GM18505 (cell line): ENCODE measurements at regions not wholly inside any gene's neighbourhood (a gene's known extent, or its start where the extent isn't known, plus 50 kb on each side); places are given as distances from the start of the nearest gene placed in this dataset.
"Not testable (repeated sequence)": the region's sequence is repeated elsewhere in the genome, so short reads cannot be mapped to it uniquely, and the experiment has no call there.

Source experiments
- ATAC-seq: cut with Tn5 transposase; IDR thresholded peaks from one replicate; pipeline ENCODE4 v1.9.1; 2021; ENCODE audit not compliant: unreplicated experiment
- POLR2A ChIP-seq: IDR thresholded peaks from 4 replicates; pipeline ENCODE4 v1.6.1; 2011; ENCODE audit warnings: borderline replicate concordance; ENCODE audit not compliant: insufficient read depth, insufficient read length; ENCODE audit errors: extremely low read depth

DNA sequence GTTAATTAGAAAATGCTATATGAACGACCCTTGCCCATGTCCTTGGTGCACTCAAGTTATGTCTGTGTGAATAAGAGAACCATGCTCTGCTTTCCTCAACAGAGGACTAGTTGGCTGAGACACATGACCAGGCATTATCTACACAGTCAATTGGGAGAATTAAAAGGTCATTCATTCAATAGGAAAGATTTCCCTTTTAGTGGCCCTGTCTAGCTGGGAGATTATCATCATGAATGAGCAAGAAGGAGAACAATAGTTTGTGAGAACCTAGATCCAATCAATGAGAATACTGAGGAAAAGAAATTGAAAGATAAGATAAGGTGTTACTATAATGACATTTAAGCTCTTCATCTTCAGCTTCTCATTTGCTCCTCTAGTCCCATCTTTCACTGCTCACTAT, 1033.4 kb upstream of the LCORL start:
- no peak for ATAC-seq
- TF ChIP-seq POLR2A, result no peak

DNA sequence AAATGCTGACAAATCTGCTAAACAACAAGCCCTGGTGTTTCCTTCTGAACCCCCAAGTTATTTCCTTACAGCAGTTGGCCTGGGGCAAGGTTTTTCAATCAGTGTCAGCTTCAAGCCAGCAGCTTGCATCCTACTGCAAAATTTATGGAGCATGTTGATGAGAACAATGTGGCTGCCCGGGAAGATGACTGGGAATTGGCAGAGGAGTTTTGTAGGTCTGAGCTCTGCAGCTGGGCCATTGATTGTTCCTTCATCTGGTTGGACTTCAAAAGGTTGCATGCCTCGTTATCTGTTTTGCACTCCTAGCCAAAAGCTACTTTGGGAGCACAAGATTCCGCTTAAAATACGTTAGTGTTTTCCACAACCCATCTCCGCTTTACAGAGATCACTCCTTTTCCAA, 1030.3 kb upstream of the LCORL start:
- ATAC-seq, result no peak
- TF ChIP-seq POLR2A, result no peak

DNA sequence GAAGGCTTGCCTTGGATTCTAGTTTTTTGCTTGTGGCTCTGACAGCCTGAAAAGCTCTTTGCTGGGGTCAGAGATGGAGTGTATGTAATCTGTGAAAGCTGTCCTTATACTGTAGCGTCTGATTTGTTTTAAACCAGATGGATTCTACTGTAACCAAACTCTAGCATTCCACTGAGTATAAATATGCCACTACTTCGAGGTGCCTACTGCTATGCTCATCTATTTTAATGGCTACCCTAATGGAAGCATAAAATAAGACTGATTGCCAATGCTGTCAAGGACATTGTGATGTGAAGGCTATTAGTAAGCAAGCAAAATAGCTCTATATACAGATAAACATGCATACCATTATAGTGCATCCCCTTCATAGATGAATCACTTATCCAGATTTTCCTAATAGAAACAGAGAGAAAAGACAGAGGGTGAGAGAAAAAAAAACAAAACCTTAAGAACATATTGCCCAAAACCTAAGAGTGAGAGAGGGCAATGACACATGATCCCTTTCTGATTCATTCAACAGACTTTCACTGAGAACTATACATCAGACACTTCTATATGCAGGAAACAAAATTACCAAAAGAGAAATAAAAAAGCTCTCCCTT, 1025.8 kb upstream of the LCORL start:
- TF ChIP-seq POLR2A, result no peak
- ATAC-seq, result no peak

DNA sequence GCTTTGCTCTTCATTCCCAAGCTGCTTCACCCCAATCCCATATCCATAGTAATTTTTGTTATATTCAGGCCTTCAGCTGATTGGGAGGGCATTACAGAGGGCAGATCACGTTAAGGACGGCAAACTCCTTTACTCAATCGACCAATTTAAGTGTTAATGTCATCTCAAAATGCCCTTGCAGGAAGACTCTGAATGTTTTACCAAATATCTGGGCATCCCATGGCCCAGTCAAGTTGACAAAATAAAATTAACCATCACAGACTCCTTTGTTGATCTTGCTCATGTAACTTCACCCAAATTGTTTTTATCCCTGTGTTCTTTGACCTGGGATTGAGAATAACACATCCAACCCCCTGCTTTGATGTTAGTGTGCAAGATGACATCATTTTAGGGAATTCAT, 1018.3 kb upstream of the LCORL start:
- ATAC-seq, result no peak
- TF ChIP-seq POLR2A, result no peak

DNA sequence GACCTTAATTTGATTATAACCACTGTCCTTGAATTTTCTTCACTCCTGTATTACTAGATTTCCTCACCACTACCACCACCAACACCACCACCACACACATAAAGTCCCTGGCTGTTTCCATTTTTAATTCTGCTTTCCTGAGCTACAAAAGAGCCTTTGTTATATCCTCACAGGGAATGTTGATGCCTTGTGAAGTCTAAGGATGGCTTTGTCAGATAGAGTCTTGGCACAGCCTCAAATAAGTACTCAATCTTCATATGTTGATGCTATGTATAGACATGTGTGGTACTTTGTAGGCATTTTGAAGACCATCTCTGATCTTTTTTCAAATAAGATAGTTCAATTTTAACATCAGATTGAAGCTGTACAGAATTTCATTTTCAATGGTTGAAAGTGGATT, 1016.7 kb upstream of the LCORL start:
- TF ChIP-seq POLR2A, result no peak

DNA sequence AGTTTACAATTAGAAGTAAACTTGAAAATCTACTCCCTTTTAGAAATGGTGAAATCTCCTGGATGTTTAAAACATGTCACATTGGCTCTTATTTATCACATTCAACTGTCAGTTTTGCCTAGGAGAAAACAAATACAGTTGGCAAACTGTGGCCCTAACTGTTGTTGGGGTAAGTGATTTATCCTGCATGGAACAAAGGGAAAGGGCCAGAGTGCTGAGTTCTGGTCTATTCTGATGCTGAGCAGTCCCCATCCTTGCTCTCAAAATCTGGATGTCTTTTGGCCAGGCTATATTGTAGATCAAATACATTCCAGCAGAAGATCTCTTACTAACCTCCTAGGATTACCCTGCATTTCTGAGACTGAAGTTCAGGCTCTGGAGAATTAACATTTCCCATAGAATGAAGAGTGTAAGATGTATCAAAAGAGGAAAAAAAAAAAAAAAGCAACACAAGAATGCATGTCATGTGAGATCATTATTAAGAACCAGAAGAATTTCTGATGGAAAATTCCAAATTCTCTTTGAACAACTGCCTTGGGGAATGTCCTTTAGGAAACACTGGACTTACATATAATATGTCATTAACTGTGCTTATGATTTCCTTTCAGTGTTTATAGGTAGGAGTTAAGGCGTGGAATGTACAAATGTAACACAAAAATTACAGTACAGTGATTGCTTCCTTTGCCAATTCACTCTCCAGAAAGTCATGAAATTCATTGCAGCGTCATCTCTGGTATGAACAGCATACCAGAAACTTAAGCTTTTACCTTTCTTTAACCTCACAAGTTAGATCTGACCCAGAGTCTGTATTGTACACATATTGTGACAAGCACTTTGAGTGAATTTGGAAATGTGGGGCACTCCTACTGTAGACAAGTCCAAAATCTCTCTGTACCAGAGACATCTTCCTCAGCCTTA, 1012.5 kb upstream of the LCORL start:
- ATAC-seq, result no peak
- TF ChIP-seq POLR2A, result no peak

More for the DNA sequence above, 1016.7 kb upstream of the LCORL start:
- no peak for ATAC-seq

DNA sequence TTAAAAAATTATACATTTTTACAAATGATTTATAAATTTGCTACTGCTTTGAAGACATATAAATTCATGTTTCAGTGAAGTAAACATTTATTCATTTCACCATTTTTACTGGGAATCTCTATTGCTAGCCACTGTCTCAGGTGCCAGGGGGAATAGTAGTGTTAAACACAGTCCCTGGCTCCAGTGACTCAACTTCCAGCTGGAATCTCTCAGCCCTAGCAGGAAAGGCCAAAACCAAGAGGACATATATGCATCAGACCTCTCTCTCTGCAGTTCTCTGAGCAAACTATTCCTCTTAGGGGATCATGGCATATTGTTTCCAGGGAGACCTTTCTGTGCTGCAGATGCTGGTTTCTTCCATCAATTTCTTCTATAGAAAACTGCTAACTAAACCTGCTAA, 1009.0 kb upstream of the LCORL start:
- no peak for TF ChIP-seq POLR2A
- ATAC-seq, result no peak

DNA sequence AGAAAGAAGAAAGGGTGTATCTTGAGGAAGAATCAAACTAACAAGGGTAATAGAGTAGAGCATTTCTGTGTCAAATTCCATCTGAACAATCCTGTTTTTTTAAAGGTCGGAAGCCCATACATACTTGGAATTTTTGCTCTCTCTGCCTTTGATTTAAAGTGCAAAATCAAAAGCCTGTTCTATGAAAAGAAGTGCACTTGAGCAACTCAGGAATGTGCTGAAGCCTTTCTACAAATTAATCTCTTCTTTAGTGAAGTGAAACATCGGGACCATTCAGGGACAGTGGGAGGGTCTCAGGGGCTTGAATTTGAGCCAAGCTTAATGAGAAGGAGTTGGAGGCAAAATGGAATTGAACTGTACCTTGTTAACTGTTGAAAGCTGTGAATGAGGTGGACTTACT, 1008.5 kb upstream of the LCORL start:
- no peak for TF ChIP-seq POLR2A

DNA sequence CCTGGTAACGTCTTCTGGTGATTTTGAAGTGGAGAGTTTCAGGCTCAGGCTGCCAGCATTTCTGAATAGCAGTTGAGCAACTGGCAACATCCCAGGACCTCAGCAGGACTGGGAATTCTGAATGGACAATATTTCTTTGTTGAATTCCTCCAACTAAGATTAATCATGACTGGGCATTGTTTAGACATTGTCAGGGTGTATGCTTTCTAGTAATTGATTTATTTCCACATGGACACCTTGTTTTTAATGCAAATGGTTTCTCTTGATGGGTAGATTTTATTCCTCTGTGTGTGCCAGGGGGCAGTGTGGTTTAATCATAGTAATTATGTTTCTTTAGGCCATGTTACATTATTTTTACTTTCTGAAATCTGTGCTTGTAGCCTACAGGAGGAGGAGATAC, 1004.7 kb upstream of the LCORL start:
- no peak for TF ChIP-seq POLR2A
- ATAC-seq, result no peak

More for the DNA sequence above, 1008.5 kb upstream of the LCORL start:
- ATAC-seq, result no peak

DNA sequence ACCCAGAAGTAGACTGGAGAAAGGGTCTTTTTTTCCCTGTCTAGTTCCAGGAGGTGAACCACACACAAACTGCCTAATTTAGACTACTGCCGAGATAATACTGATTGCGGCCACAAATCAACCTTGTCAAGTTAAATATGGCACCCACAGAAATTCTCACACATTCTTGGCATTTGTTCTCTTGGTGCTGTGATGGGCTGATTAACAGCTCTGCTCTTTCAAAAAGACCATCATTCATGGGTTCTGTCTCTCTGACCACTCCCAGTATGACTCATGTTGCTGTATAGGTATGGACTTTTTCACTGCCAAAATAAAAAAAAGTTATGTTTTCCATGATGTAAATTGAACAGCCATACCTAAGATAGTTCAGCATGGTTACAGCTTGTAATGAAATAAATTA, 1003.5 kb upstream of the LCORL start:
- no peak for ATAC-seq
- no peak for TF ChIP-seq POLR2A

DNA sequence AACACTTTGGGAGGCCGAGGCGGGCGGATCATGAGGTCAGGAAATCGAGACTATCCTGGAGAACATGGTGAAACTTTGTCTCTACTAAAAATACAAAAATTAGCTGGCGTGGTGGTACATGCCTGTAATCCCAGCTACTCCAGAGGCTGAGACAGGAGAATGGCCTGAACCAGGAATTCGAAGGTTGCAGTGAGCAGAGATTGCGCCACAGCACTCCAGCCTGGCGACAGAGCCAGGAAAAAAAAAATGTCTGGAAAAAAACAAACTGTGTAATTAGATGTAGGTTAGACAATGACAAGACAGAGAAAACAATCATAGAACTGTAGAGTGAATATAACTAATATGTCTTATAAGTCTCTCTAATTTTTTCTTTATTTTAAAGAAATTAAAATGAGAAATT, 1002.5 kb upstream of the LCORL start:
- TF ChIP-seq POLR2A, result no peak
- ATAC-seq, result no peak

DNA sequence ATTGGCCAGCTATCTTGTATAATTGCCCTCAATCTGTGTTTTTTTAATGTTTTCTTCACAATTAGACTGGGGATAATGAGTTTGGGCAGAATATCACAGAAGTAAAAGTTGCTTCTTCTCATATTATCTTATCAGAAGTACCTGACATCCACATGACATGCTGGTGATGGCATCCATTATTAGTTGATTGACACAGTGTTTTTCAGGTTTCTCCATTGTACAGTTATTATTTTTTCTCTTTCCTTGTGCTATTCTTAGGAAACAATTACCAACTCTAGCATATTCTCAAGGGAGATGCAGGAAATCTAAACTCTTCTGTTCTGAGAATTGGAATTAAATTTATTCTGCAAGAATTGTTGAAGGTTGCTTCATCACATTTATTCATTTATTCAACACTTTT, 1000.1 kb upstream of the LCORL start:
- no peak for TF ChIP-seq POLR2A
- no peak for ATAC-seq

DNA sequence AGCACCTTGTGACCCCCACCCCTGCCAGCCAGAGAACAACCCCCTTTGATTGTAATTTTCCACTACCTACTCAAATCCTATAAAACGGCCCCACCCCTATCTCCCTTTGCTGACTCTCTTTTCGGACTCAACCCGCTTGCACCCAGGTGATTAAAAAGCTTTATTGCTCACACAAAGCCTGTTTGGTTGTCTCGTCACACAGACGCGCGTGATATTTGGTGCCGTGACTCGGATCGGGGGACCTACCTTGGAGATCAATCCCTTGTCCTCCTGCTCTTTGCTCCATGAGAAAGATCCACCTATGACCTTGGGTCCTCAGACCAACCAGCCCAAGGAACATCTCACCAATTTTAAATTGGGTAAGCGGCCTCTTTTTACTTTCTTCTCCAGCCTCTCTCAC, 995.0 kb upstream of the LCORL start:
- ATAC-seq, result not testable (repeated sequence)

DNA sequence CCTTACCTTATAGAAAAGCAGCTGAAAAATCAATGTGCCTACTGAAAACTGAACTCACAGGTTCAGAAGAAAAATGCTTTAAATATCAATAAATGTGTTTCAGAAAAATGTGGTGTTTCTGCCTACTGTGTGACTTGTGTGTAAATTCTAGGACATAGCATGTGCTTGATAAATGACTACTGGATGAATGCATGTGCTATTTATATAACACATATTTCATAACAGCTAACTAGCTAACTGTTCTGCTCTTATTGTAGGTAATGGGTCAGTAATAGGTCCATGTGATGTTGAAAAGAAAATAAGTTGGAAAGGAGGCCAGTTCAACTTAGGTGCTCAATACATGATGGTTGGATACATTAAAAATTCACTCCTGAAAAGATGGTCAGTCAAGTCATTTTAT, 993.0 kb upstream of the LCORL start:
- TF ChIP-seq POLR2A, result no peak
- no peak for ATAC-seq

DNA sequence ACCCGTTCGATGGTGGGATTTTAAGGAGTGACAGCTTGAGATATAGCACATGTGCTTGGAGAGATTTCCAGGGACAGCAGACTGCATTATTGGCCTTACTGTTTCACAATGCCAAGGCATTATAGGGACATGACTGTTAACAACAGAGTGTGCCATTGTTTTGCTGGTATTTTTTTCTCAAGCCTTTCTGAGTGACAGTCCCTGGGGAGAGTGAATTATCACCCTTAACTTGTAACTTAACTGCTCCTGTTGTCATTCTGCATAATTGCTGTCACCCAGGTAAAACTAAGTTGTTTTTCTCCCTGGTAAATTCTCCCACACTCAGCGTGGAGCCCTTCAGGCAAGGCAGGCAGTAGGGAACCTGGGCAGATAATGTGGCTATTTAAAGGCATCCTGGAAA, 989.2 kb upstream of the LCORL start:
- no peak for ATAC-seq
- TF ChIP-seq POLR2A, result no peak

DNA sequence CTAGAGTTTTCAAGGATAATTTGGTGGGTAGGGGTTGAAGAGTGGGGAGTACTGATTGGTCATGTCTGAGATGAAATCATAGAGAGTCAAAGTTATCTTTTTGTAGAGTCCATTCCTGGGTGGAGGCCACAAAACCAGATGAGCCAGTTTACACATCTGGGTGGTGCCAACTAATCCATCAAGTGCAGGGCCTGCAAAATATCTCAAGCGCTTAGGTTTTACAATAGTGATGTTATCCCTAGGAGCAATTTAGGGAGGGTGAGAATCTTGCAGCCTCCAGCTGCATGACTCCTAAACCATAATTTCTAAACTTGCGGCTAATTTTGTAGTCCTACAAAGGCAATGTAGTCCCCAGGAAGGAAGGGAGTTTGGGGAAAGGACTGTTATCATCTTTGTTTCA, 988.3 kb upstream of the LCORL start:
- ATAC-seq, result no peak
- no peak for TF ChIP-seq POLR2A
